Inflammatory macrophage (primary cell): ENCODE measurements at regions not wholly inside any gene's neighbourhood (a gene's known extent, or its start where the extent isn't known, plus 50 kb on each side); places are given as distances from the start of the nearest gene placed in this dataset.
A peak's percentile ranks its signal among the peaks of the same experiment; 100 is the strongest.

Source experiments
- DNase-seq, 2 donors: peaks; one replicate each; pipeline ENCODE4 v3.0.0-alpha.2; 2020 to 2022

GRCh38 chr11:76721755-76722677 is 51.5 kb upstream of the LRRC32 start:
- peak; percentile 88 to 93 for DNase-seq

- DNase-seq, result no peak
Measured at GRCh38 chr11:76723142-76723541, 52.6 kb upstream of the LRRC32 start.

GRCh38 chr11:76723548-76723947 is 53.0 kb upstream of the LRRC32 start:
- no peak for DNase-seq

- DNase-seq, result no peak
Measured at GRCh38 chr11:76724171-76724768, 53.7 kb upstream of the LRRC32 start.

- no peak for DNase-seq
Measured at GRCh38 chr11:76728227-76728626, 54.9 kb upstream of the TSKU start.

- no peak for DNase-seq
Measured at GRCh38 chr11:76728778-76729177, 54.4 kb upstream of the TSKU start.

- no peak for DNase-seq
Measured at GRCh38 chr11:76729214-76729613, 53.9 kb upstream of the TSKU start.

GRCh38 chr11:76730887-76731565 is 52.1 kb upstream of the TSKU start:
- DNase-seq, result peak in 1 of 2 donors; percentile 62

- peak; percentile 45 to 76 for DNase-seq
Measured at GRCh38 chr11:76732643-76733042, 50.5 kb upstream of the TSKU start.
